Mesenchymal stem cell (in vitro differentiated cells and primary cell): ENCODE measurements at regions not wholly inside any gene's neighbourhood (a gene's known extent, or its start where the extent isn't known, plus 50 kb on each side); places are given as distances from the start of the nearest gene placed in this dataset.
"Not testable (repeated sequence)": the region's sequence is repeated elsewhere in the genome, so short reads cannot be mapped to it uniquely, and the experiment has no call there.

Experiments
- DNase-seq: peaks from one replicate; pipeline ENCODE4 v3.0.0-alpha.2; 2013
- H2AFZ ChIP-seq: one replicate; pipeline ENCODE4 v1.6.1; 2013; ENCODE audit warnings: low read depth, mild to moderate bottlenecking, control low read depth, inconsistent platforms, low read length, moderate library complexity
- H2AK5ac ChIP-seq: 2 replicates; pipeline ENCODE4 v1.6.1; 2013; ENCODE audit warnings: low read length, moderate library complexity, mild to moderate bottlenecking, inconsistent platforms; ENCODE audit not compliant: severe bottlenecking
- H2BK120ac ChIP-seq: one replicate; pipeline ENCODE4 v1.6.1; 2013; ENCODE audit warnings: low read depth, mild to moderate bottlenecking, inconsistent platforms, low read length, moderate library complexity
- H2BK12ac ChIP-seq, 2 experiments: one replicate each; pipeline ENCODE4 v1.6.1; 2013; ENCODE audit warnings: inconsistent platforms in 2 of 2, low read length in 2 of 2, mild to moderate bottlenecking in 2 of 2, moderate library complexity in 2 of 2, control low read depth in 1 of 2
- H2BK15ac ChIP-seq: one replicate; pipeline ENCODE4 v1.6.1; 2013; ENCODE audit warnings: mild to moderate bottlenecking, low read depth, inconsistent platforms; ENCODE audit not compliant: poor library complexity, severe bottlenecking
- H2BK5ac ChIP-seq: 2 replicates; pipeline ENCODE4 v1.6.1; 2013; ENCODE audit warnings: low read depth, mild to moderate bottlenecking, low read length, control low read depth, inconsistent platforms; ENCODE audit not compliant: poor library complexity, severe bottlenecking
- H3K14ac ChIP-seq, 2 experiments: one replicate each; pipeline ENCODE4 v1.6.1; 2013; ENCODE audit warnings: inconsistent platforms in 2 of 2, low read length in 2 of 2, control low read depth in 1 of 2, mild to moderate bottlenecking in 1 of 2, moderate library complexity in 1 of 2
- H3K18ac ChIP-seq, 2 experiments: one replicate each; pipeline ENCODE4 v1.6.1; 2013; ENCODE audit warnings: inconsistent platforms in 2 of 2, low read length in 2 of 2, control low read depth in 1 of 2, low read depth in 1 of 2, mild to moderate bottlenecking in 1 of 2
- H3K23ac ChIP-seq, 2 experiments: one replicate each; pipeline ENCODE4 v1.6.1; 2013; ENCODE audit warnings: inconsistent platforms in 2 of 2, low read length in 2 of 2, mild to moderate bottlenecking in 2 of 2, moderate library complexity in 2 of 2, control low read depth in 1 of 2
- H3K27ac ChIP-seq: 2 replicates; pipeline ENCODE4 v1.5.1; 2013; ENCODE audit warnings: mild to moderate bottlenecking, moderate library complexity, low read length, control low read depth, inconsistent platforms; ENCODE audit not compliant: poor library complexity, severe bottlenecking
- H3K27me3 ChIP-seq, 2 experiments: 2 replicates each; pipeline versions ENCODE4 v1.6.1 to v1.7.0; 2013; ENCODE audit warnings: low read length in 2 of 2, mild to moderate bottlenecking in 2 of 2, moderate library complexity in 2 of 2, control low read depth in 1 of 2, inconsistent platforms in 1 of 2; ENCODE audit not compliant: control insufficient read depth in 1 of 2, insufficient read depth in 1 of 2
- H3K36me3 ChIP-seq, 2 experiments: 2 replicates each; pipeline versions ENCODE4 v1.6.1 to v1.7.0; 2013; ENCODE audit warnings: low read length in 2 of 2, control low read depth in 1 of 2, inconsistent platforms in 1 of 2, low read depth in 1 of 2, mild to moderate bottlenecking in 1 of 2; ENCODE audit not compliant: insufficient read depth in 2 of 2, control insufficient read depth in 1 of 2
- H3K4ac ChIP-seq, 2 experiments: one replicate each; pipeline ENCODE4 v1.6.1; 2013; ENCODE audit warnings: inconsistent platforms in 2 of 2, low read length in 2 of 2, mild to moderate bottlenecking in 2 of 2, moderate library complexity in 2 of 2, control low read depth in 1 of 2, low read depth in 1 of 2
- H3K4me1 ChIP-seq: 2 replicates; pipeline ENCODE4 v1.6.1; 2013; ENCODE audit warnings: low read depth, low read length, control low read depth; ENCODE audit not compliant: control insufficient read depth, insufficient read depth
- H3K4me2 ChIP-seq: 2 replicates; pipeline ENCODE4 v1.6.1; 2013; ENCODE audit warnings: low read length, mild to moderate bottlenecking, inconsistent platforms; ENCODE audit not compliant: poor library complexity, severe bottlenecking
- H3K4me3 ChIP-seq, 2 experiments: 2 replicates each; pipeline versions ENCODE4 v1.5.1 to v1.7.0; 2013; ENCODE audit warnings: low read length in 2 of 2, mild to moderate bottlenecking in 2 of 2, control low read depth in 1 of 2, low read depth in 1 of 2; ENCODE audit not compliant: insufficient read depth in 1 of 2
- H3K79me1 ChIP-seq: replicated peaks from 2 replicates; pipeline ENCODE4 v1.6.1; 2013; ENCODE audit warnings: mild to moderate bottlenecking, control low read depth, low read length, inconsistent platforms; ENCODE audit not compliant: poor library complexity, severe bottlenecking
- H3K9ac ChIP-seq: 2 replicates; pipeline ENCODE4 v1.7.0; 2013; ENCODE audit warnings: mild to moderate bottlenecking, low read length, moderate library complexity
- H3K9me3 ChIP-seq: 2 replicates; pipeline ENCODE4 v1.7.0; 2013; ENCODE audit warnings: mild to moderate bottlenecking, low read length; ENCODE audit not compliant: control insufficient read depth
- H4K8ac ChIP-seq: one replicate; pipeline ENCODE4 v1.6.1; 2013; ENCODE audit warnings: inconsistent platforms, mild to moderate bottlenecking, low read length, moderate library complexity
- H4K91ac ChIP-seq: one replicate; pipeline ENCODE4 v1.6.1; 2013; ENCODE audit warnings: mild to moderate bottlenecking, low read length, inconsistent platforms
- WGBS: methylation state at CpG from one replicate; pipeline ENCODE4 v1.1.7; 2013; ENCODE audit warnings: mixed read lengths; 5-methylcytosine and 5-hydroxymethylcytosine counted together

- Histone ChIP-seq H2BK12ac (no peak overlapping the region), H3K27me3 (no peaks in the 10 kb centered on the region), H2BK120ac (no peak overlapping the region), H3K4me2 (no peak overlapping the region), H3K4me3 (no peak overlapping the region), H3K36me3 (no peaks in the 10 kb centered on the region), H3K9ac (no peak overlapping the region), H3K4me1 (no peaks in the 10 kb centered on the region), H3K18ac (no peak overlapping the region), H3K79me1 (no peaks in the 10 kb centered on the region), H2BK15ac (no peak overlapping the region), H2AK5ac (no peak overlapping the region), H3K4ac (no peak overlapping the region), H4K91ac (no peak overlapping the region), H3K27ac (no peak overlapping the region), H3K23ac (no peak overlapping the region), H2AFZ (no peak overlapping the region), H3K9me3 (no peaks in the 10 kb centered on the region), H4K8ac (no peak overlapping the region), H2BK5ac (no peak overlapping the region), H3K14ac (no peak overlapping the region)
- no peak for DNase-seq
- WGBS, result 100% methylated on average over 1 of the region's 3 CpGs
Observed at GRCh38 chr11:134591338-134591737, 179.3 kb upstream of the B3GAT1 start.

DNA sequence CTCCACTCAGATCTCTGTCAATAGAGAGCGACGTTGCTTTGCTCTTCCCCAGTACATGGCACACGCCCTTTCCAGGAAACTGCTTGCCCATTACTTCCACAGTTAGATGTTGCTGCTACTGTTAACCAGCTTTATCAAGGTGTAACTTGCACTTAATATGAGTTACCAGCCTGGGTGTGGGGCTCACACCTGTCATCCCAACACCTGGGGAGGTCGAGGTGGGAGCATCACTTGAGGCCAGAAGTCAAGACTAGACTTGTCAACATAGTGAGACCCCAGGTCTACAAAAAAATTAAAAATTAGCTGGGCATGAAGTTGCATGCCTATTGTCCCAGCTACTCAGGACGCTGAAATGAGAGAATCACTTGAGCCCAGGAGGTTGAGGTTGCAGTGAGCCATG lies 177.1 kb upstream of the B3GAT1 start:
- Histone ChIP-seq H3K18ac (no peak overlapping the region), H3K9ac (no peak overlapping the region), H3K27ac (no peak overlapping the region), H2BK12ac (no peak overlapping the region), H2AK5ac (no peak overlapping the region), H2BK15ac (no peak overlapping the region), H4K91ac (no peak overlapping the region), H2AFZ (no peak overlapping the region), H3K4me2 (no peak overlapping the region), H3K4me1 (no peaks in the 10 kb centered on the region), H3K79me1 (no peaks in the 10 kb centered on the region), H3K9me3 (no peaks in the 10 kb centered on the region), H3K27me3 (peaks cover 0 to 4% of the 10 kb centered on the region in 2 experiments), H3K36me3 (no peaks in the 10 kb centered on the region), H3K4ac (no peak overlapping the region), H2BK120ac (no peak overlapping the region), H2BK5ac (no peak overlapping the region), H3K14ac (no peak overlapping the region), H3K23ac (no peak overlapping the region), H4K8ac (no peak overlapping the region), H3K4me3 (no peak overlapping the region)
- WGBS, result 51% methylated on average over 5 of the region's 5 CpGs
- DNase-seq, result no peak

DNA sequence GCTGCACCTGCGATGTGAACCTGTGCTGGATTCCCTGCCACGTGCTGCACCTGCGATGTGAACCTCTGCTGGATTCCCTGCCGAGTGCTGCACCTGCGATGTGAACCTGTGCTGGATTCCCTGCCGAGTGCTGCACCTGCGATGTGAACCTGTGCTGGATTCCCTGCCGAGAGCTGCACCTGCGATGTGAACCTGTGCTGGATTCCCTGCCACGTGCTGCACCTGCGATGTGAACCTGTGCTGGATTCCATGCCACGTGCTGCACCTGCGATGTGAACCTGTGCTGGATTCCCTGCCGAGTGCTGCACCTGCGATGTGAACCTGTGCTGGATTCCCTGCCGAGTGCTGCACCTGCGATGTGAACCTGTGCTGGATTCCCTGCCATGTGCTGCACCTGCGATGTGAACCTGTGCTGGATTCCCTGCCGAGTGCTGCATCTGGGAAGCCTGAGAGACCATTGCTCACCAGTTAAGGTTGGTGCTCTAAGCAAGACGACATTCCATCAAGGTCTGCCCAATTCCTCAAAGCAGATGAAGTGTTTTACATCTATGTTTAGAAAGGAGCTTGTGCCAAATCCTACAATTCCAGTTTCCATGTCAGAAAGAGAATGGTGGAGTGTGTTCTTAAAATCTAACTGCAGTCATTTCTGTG lies 176.5 kb upstream of the B3GAT1 start:
- not testable (repeated sequence) for H2BK5ac ChIP-seq, H3K4ac ChIP-seq, DNase-seq, H3K23ac ChIP-seq, H2BK12ac ChIP-seq, H2AFZ ChIP-seq, H3K27ac ChIP-seq, H2BK15ac ChIP-seq, H3K4me3 ChIP-seq, H3K27me3 ChIP-seq, H4K8ac ChIP-seq, H3K4me2 ChIP-seq, H3K14ac ChIP-seq, H3K9me3 ChIP-seq, H2AK5ac ChIP-seq, H4K91ac ChIP-seq, H3K9ac ChIP-seq, H3K18ac ChIP-seq, H3K4me1 ChIP-seq, H2BK120ac ChIP-seq, H3K79me1 ChIP-seq, H3K36me3 ChIP-seq
- WGBS, result 84% methylated on average over 20 of the region's 20 CpGs

GRCh38 chr11:134587345-134587744 lies 175.3 kb upstream of the B3GAT1 start:
- H2BK15ac ChIP-seq, result no peak overlapping the region
- H3K14ac ChIP-seq, result no peak overlapping the region
- H3K23ac ChIP-seq, result no peak overlapping the region
- H3K79me1 ChIP-seq, result no peaks in the 10 kb centered on the region
- H3K4me1 ChIP-seq, result no peaks in the 10 kb centered on the region
- no peak overlapping the region for H3K4ac ChIP-seq
- WGBS, result 68% methylated on average over 4 of the region's 6 CpGs
- H4K8ac ChIP-seq, result no peak overlapping the region
- no peak overlapping the region for H3K18ac ChIP-seq
- H3K4me2 ChIP-seq, result no peak overlapping the region
- H3K36me3 ChIP-seq, result no peaks in the 10 kb centered on the region
- no peaks in the 10 kb centered on the region for H3K9me3 ChIP-seq
- H2BK5ac ChIP-seq, result no peak overlapping the region
- no peak overlapping the region for H2BK12ac ChIP-seq
- no peak overlapping the region for H2BK120ac ChIP-seq
- H2AK5ac ChIP-seq, result no peak overlapping the region
- H2AFZ ChIP-seq, result no peak overlapping the region
- H4K91ac ChIP-seq, result no peak overlapping the region
- no peak overlapping the region for H3K27ac ChIP-seq
- H3K27me3 ChIP-seq, result peaks cover 0 to 4% of the 10 kb centered on the region in 2 experiments
- H3K4me3 ChIP-seq, result no peak overlapping the region
- no peak for DNase-seq
- no peak overlapping the region for H3K9ac ChIP-seq
